ENCODE measurements at regions not wholly inside any gene's neighbourhood (a gene's known extent, or its start where the extent isn't known, plus 50 kb on each side); places are given as distances from the start of the nearest gene placed in this dataset.

- H3K9me3 ChIP-seq (ENCODE audit: insufficient read depth, low read depth, low read length) = no peaks in the 10 kb centered on the region
- no peak overlapping the region for H3K9ac ChIP-seq (ENCODE audit: low read depth, low read length, poor library complexity, severe bottlenecking)
- no peaks in the 10 kb centered on the region for H3K36me3 ChIP-seq (ENCODE audit: insufficient read depth, low read length)
Measured at GRCh38 chr3:106191913-106192312, 323.1 kb upstream of the CBLB start.

GRCh38 chr3:106193876-106194275 is 325.1 kb upstream of the CBLB start:
- no peak overlapping the region for H3K4me2 ChIP-seq (ENCODE audit: low read depth, low read length, poor library complexity, severe bottlenecking)

More at GRCh38 chr3:106191913-106192312, 323.1 kb upstream of the CBLB start:
- TF ChIP-seq EZH2phosphoT487 (IDR thresholded peaks at IDR 0.05; ENCODE audit: borderline replicate concordance) (no peak), CTCF (conservative IDR thresholded peaks at IDR 0.05; ENCODE audit: low read length) (no peak)
- H3F3A ChIP-seq (ENCODE audit: low read depth) = no peaks in the 10 kb centered on the region
- no peaks in the 10 kb centered on the region for H3K27me3 ChIP-seq (ENCODE audit: insufficient read depth, low read length, poor library complexity, severe bottlenecking)
- H3K9me2 ChIP-seq (replicated peaks; ENCODE audit: low read depth, low read length) = no peaks in the 10 kb centered on the region
- no peak overlapping the region for H2AFZ ChIP-seq (ENCODE audit: low read length)
- no peaks in the 10 kb centered on the region for H4K20me1 ChIP-seq (ENCODE audit: insufficient read depth, low read length, poor library complexity, severe bottlenecking)
- H3K4me3 ChIP-seq (ENCODE audit: low read length, poor library complexity, severe bottlenecking) = no peak overlapping the region
- no peaks in the 10 kb centered on the region for H3K4me1 ChIP-seq (ENCODE audit: insufficient read depth, low read length, poor library complexity, severe bottlenecking)
- no peaks in the 10 kb centered on the region for H3K79me2 ChIP-seq (ENCODE audit: insufficient read depth, low read length)
- H3K4me2 ChIP-seq (ENCODE audit: low read depth, low read length, poor library complexity, severe bottlenecking) = no peak overlapping the region

GRCh38 chr3:106194726-106195125 is 325.9 kb upstream of the CBLB start:
- H3K4me1 ChIP-seq (ENCODE audit: insufficient read depth, low read length, poor library complexity, severe bottlenecking) = peaks cover 7% of the 10 kb centered on the region
- no peaks in the 10 kb centered on the region for H3K9me3 ChIP-seq (ENCODE audit: insufficient read depth, low read depth, low read length)
- H3K9ac ChIP-seq (ENCODE audit: low read depth, low read length, poor library complexity, severe bottlenecking) = no peak overlapping the region
- no peak overlapping the region for H2AFZ ChIP-seq (ENCODE audit: low read length)
- H3K4me2 ChIP-seq (ENCODE audit: low read depth, low read length, poor library complexity, severe bottlenecking) = no peak overlapping the region
- TF ChIP-seq CTCF (conservative IDR thresholded peaks at IDR 0.05; ENCODE audit: low read length) = no peak
- no peak for TF ChIP-seq EZH2phosphoT487 (IDR thresholded peaks at IDR 0.05; ENCODE audit: borderline replicate concordance)
- H3K9me2 ChIP-seq (replicated peaks; ENCODE audit: low read depth, low read length) = no peaks in the 10 kb centered on the region
- no peaks in the 10 kb centered on the region for H3K36me3 ChIP-seq (ENCODE audit: insufficient read depth, low read length)
- no peaks in the 10 kb centered on the region for H4K20me1 ChIP-seq (ENCODE audit: insufficient read depth, low read length, poor library complexity, severe bottlenecking)
- no peaks in the 10 kb centered on the region for H3K27me3 ChIP-seq (ENCODE audit: insufficient read depth, low read length, poor library complexity, severe bottlenecking)
- no peaks in the 10 kb centered on the region for H3K79me2 ChIP-seq (ENCODE audit: insufficient read depth, low read length)
- H3K4me3 ChIP-seq (ENCODE audit: low read length, poor library complexity, severe bottlenecking) = no peak overlapping the region
- H3F3A ChIP-seq (ENCODE audit: low read depth) = no peaks in the 10 kb centered on the region

More at GRCh38 chr3:106193876-106194275, 325.1 kb upstream of the CBLB start:
- no peaks in the 10 kb centered on the region for H3K9me3 ChIP-seq (ENCODE audit: insufficient read depth, low read depth, low read length)
- no peaks in the 10 kb centered on the region for H3K79me2 ChIP-seq (ENCODE audit: insufficient read depth, low read length)
- no peak overlapping the region for H2AFZ ChIP-seq (ENCODE audit: low read length)
- H3K4me1 ChIP-seq (ENCODE audit: insufficient read depth, low read length, poor library complexity, severe bottlenecking) = peaks cover 7% of the 10 kb centered on the region
- no peaks in the 10 kb centered on the region for H3K9me2 ChIP-seq (replicated peaks; ENCODE audit: low read depth, low read length)
- H3K4me3 ChIP-seq (ENCODE audit: low read length, poor library complexity, severe bottlenecking) = no peak overlapping the region
- H3K36me3 ChIP-seq (ENCODE audit: insufficient read depth, low read length) = no peaks in the 10 kb centered on the region
- no peaks in the 10 kb centered on the region for H3K27me3 ChIP-seq (ENCODE audit: insufficient read depth, low read length, poor library complexity, severe bottlenecking)
- TF ChIP-seq EZH2phosphoT487 (IDR thresholded peaks at IDR 0.05; ENCODE audit: borderline replicate concordance) = no peak
- no peak for TF ChIP-seq CTCF (conservative IDR thresholded peaks at IDR 0.05; ENCODE audit: low read length)
- no peaks in the 10 kb centered on the region for H4K20me1 ChIP-seq (ENCODE audit: insufficient read depth, low read length, poor library complexity, severe bottlenecking)
- no peaks in the 10 kb centered on the region for H3F3A ChIP-seq (ENCODE audit: low read depth)
- no peak overlapping the region for H3K9ac ChIP-seq (ENCODE audit: low read depth, low read length, poor library complexity, severe bottlenecking)
